CD4-positive, alpha-beta memory T cell (primary cell): ENCODE measurements at regions not wholly inside any gene's neighbourhood (a gene's known extent, or its start where the extent isn't known, plus 50 kb on each side); places are given as distances from the start of the nearest gene placed in this dataset.
"Not testable (repeated sequence)": the region's sequence is repeated elsewhere in the genome, so short reads cannot be mapped to it uniquely, and the experiment has no call there.

Source experiments
- CTCF ChIA-PET: fragments of 350-600 bp; sonication (Branson Sonifier 250); formaldehyde crosslinking; loops from one replicate; lab custom pipeline; 2021; ENCODE audit warnings: inconsistent platforms; ENCODE audit not compliant: partially characterized antibody; lab: Charles Lee
- POLR2A ChIA-PET: fragments of 350-600 bp; sonication (Branson Sonifier 250); formaldehyde crosslinking; loops from one replicate; lab custom pipeline; 2021; ENCODE audit not compliant: partially characterized antibody; lab: Charles Lee
- DNase-seq, 5 donors: peaks; one replicate each; pipeline versions ENCODE4 v3.0.0 to v3.0.0-alpha.2; 2020 to 2022; ENCODE audit warnings: mixed read lengths in 1 of 5
- H3K27ac ChIP-seq: one replicate; pipeline ENCODE4 v1.7.0; 2013; ENCODE audit warnings: low read depth, low read length
- H3K27me3 ChIP-seq: 2 replicates; pipeline ENCODE4 v1.7.0; 2013; ENCODE audit warnings: mild to moderate bottlenecking, low read length, moderate library complexity; ENCODE audit not compliant: insufficient read depth
- H3K36me3 ChIP-seq: 2 replicates; pipeline ENCODE4 v1.7.0; 2013; ENCODE audit warnings: mild to moderate bottlenecking, low read length, moderate library complexity; ENCODE audit not compliant: insufficient read depth
- H3K4me1 ChIP-seq: 2 replicates; pipeline ENCODE4 v1.7.0; 2013; ENCODE audit warnings: mild to moderate bottlenecking, low read length, moderate library complexity; ENCODE audit not compliant: insufficient read depth
- H3K4me3 ChIP-seq, 2 donors: one replicate each; pipeline ENCODE4 v1.7.0; 2013; ENCODE audit warnings: low read length in 2 of 2, mild to moderate bottlenecking in 1 of 2
- H3K9me3 ChIP-seq, 2 donors: one replicate each; pipeline ENCODE4 v1.7.0; 2013; ENCODE audit warnings: low read length in 2 of 2, control low read depth in 1 of 2; ENCODE audit not compliant: control insufficient read depth in 1 of 2
- H3K27ac Mint-ChIP-seq, 7 donors: one replicate each; pipeline ENCODE4 v1.8.0; 2020 to 2021; ENCODE audit warnings: mixed read lengths in 7 of 7, mild to moderate bottlenecking in 6 of 7, inconsistent platforms in 3 of 7, moderate library complexity in 3 of 7
- H3K27me3 Mint-ChIP-seq, 2 donors: one replicate each; pipeline ENCODE4 v1.8.0; 2020 to 2021; ENCODE audit warnings: mixed read lengths in 2 of 2
- H3K36me3 Mint-ChIP-seq, 2 donors: one replicate each; pipeline ENCODE4 v1.8.0; 2020 to 2021; ENCODE audit warnings: mixed read lengths in 2 of 2, inconsistent platforms in 1 of 2, mild to moderate bottlenecking in 1 of 2
- H3K4me1 Mint-ChIP-seq, 4 donors: one replicate each; pipeline ENCODE4 v1.8.0; 2020 to 2021; ENCODE audit warnings: mixed read lengths in 4 of 4, mild to moderate bottlenecking in 1 of 4
- H3K4me3 Mint-ChIP-seq, 8 donors: one replicate each; pipeline ENCODE4 v1.8.0; 2020 to 2021; ENCODE audit warnings: mixed read lengths in 8 of 8, mild to moderate bottlenecking in 7 of 8, moderate library complexity in 6 of 8, inconsistent platforms in 3 of 8
- H3K9me3 Mint-ChIP-seq, 8 donors: one replicate each; pipeline ENCODE4 v1.8.0; 2020 to 2021; ENCODE audit warnings: mixed read lengths in 8 of 8, mild to moderate bottlenecking in 5 of 8, inconsistent platforms in 3 of 8, moderate library complexity in 1 of 8
- intact Hi-C: fragments of 100-400 bp; cut with micrococcal nuclease; formaldehyde crosslinking; loops from one replicate; pipeline ENCODE4 v1.15.1; 2023

DNA sequence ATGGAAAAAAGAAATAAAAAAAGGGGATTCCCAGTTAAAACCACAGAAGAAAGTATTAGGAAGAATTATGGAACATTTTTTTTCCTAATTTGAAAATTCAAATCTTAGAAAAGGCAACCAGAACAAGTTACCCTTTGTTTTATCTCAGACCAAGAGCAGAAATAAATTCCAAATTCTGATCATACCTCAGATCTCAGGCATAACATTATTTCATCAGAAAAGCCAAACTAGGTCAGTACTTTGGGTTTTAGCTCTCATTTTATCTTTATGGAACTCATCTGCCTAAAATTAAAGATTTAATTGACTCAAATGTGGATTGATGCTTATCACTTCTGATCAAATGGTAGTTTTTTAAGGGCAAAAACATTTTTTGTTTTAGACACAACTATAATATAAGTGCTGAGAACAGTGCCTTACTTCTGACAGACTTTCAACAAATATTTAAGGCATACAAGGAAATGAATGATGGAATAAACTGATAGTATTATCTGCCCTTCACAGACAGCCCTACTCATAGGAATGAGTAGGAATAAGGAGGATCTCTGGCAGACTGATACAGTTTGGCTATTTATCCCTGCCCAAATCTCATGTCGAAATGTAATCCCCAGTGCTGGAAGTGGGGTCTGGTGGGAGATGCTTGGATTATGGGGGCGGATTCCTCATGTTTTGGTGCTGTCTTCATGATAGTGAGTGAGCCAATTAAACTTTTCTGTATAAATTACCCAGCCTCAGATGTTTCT, 245.3 kb upstream of the PITX2 start:
- ChIA-PET CTCF (no interaction called here), POLR2A (no interaction called here)
- Mint-ChIP-seq H3K36me3 (no peaks in the 10 kb centered on the region), H3K9me3 (no peaks in the 10 kb centered on the region), H3K4me3 (no peak overlapping the region), H3K27me3 (no peaks in the 10 kb centered on the region), H3K27ac (no peak overlapping the region), H3K4me1 (no peaks in the 10 kb centered on the region)
- Histone ChIP-seq H3K27ac (no peak overlapping the region), H3K4me3 (no peak overlapping the region), H3K36me3 (no peaks in the 10 kb centered on the region), H3K9me3 (no peaks in the 10 kb centered on the region), H3K27me3 (no peaks in the 10 kb centered on the region), H3K4me1 (no peaks in the 10 kb centered on the region)
- DNase-seq = no peak
- intact Hi-C loops = no loop called here

- Histone ChIP-seq H3K36me3 (no peaks in the 10 kb centered on the region), H3K4me1 (no peaks in the 10 kb centered on the region), H3K4me3 (no peak overlapping the region), H3K27ac (no peak overlapping the region), H3K9me3 (no peaks in the 10 kb centered on the region), H3K27me3 (no peaks in the 10 kb centered on the region)
- no peak overlapping the region for H3K4me3 Mint-ChIP-seq
- no peaks in the 10 kb centered on the region for H3K9me3 Mint-ChIP-seq
- H3K27me3 Mint-ChIP-seq = no peaks in the 10 kb centered on the region
- no peak for DNase-seq
- ChIA-PET CTCF (no interaction called here), POLR2A (no interaction called here)
- H3K27ac Mint-ChIP-seq = no peak overlapping the region
- H3K36me3 Mint-ChIP-seq = no peaks in the 10 kb centered on the region
- no peaks in the 10 kb centered on the region for H3K4me1 Mint-ChIP-seq
- intact Hi-C loops = no loop called here
These were observed 246.2 kb upstream of the PITX2 start for GRCh38 chr4:110869114-110869513.

GRCh38 chr4:110869862-110870572, 247.1 kb upstream of the PITX2 start:
- Histone ChIP-seq H3K4me3 (no peak overlapping the region), H3K36me3 (no peaks in the 10 kb centered on the region), H3K27ac (no peak overlapping the region), H3K4me1 (no peaks in the 10 kb centered on the region), H3K9me3 (no peaks in the 10 kb centered on the region), H3K27me3 (no peaks in the 10 kb centered on the region)
- ChIA-PET POLR2A (no interaction called here), CTCF (no interaction called here)
- intact Hi-C loops = no loop called here
- DNase-seq = no peak
- no peaks in the 10 kb centered on the region for H3K27me3 Mint-ChIP-seq
- H3K4me3 Mint-ChIP-seq = no peak overlapping the region
- H3K4me1 Mint-ChIP-seq = no peaks in the 10 kb centered on the region
- H3K27ac Mint-ChIP-seq = no peak overlapping the region
- H3K36me3 Mint-ChIP-seq = no peaks in the 10 kb centered on the region
- no peaks in the 10 kb centered on the region for H3K9me3 Mint-ChIP-seq

DNA sequence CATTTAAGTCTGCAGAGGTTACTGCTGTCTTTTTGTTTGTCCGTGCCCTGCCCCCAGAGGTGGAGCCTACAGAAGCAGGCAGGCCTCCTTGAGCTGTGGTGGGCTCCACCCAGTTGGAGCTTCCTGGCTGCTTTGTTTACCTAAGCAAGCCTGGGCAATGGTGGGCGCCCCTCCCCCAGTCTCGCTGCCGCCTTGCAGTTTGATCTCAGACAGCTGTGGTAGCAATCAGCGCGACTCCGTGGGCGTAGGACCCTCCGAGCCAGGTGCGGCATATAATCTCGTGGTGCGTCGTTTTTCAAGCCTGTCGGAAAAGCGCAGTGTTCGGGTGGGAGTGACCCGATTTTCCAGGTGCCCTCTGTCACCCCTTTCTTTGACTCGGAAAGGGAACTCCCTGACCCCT, 253.3 kb upstream of the PITX2 start:
- H3K36me3 Mint-ChIP-seq, H3K9me3 ChIP-seq, H3K9me3 Mint-ChIP-seq, CTCF ChIA-PET, H3K27ac ChIP-seq, DNase-seq, H3K27me3 ChIP-seq, H3K4me3 ChIP-seq, H3K4me3 Mint-ChIP-seq, H3K4me1 ChIP-seq, intact Hi-C loops, H3K27me3 Mint-ChIP-seq, POLR2A ChIA-PET, H3K27ac Mint-ChIP-seq, H3K4me1 Mint-ChIP-seq, H3K36me3 ChIP-seq: not testable (repeated sequence)

DNA sequence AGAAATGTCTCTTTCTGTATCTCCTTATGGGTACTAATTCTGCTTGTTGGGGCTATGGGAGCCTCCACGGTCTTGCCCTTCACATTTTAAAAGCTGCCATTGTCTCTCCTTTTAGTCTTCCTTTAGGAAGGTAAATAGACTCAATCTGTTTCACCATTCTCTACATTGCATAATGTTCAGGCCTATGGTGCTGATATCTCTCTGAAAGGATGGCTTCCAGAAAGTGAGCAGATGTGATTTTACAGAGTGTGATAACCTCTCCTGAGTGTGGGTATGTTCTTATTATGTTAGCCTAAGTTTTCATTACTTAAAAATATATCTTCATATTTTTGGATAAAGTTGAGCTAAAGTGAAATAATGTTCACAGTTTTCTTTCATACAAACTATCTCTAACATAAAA, 254.0 kb upstream of the PITX2 start:
- no peak overlapping the region for H3K4me3 Mint-ChIP-seq
- no peaks in the 10 kb centered on the region for H3K36me3 ChIP-seq
- POLR2A ChIA-PET = no interaction called here
- peaks cover 0 to 9% (median 3%) of the 10 kb centered on the region in 8 donors for H3K9me3 Mint-ChIP-seq
- no peaks in the 10 kb centered on the region for H3K9me3 ChIP-seq
- H3K27ac ChIP-seq = no peak overlapping the region
- H3K27me3 ChIP-seq = no peaks in the 10 kb centered on the region
- no peak overlapping the region for H3K4me3 ChIP-seq
- CTCF ChIA-PET = no interaction called here
- H3K36me3 Mint-ChIP-seq = no peaks in the 10 kb centered on the region
- H3K4me1 Mint-ChIP-seq = no peaks in the 10 kb centered on the region
- intact Hi-C loops = no loop called here
- H3K4me1 ChIP-seq = no peaks in the 10 kb centered on the region
- no peaks in the 10 kb centered on the region for H3K27me3 Mint-ChIP-seq
- DNase-seq = no peak
- no peak overlapping the region for H3K27ac Mint-ChIP-seq

DNA sequence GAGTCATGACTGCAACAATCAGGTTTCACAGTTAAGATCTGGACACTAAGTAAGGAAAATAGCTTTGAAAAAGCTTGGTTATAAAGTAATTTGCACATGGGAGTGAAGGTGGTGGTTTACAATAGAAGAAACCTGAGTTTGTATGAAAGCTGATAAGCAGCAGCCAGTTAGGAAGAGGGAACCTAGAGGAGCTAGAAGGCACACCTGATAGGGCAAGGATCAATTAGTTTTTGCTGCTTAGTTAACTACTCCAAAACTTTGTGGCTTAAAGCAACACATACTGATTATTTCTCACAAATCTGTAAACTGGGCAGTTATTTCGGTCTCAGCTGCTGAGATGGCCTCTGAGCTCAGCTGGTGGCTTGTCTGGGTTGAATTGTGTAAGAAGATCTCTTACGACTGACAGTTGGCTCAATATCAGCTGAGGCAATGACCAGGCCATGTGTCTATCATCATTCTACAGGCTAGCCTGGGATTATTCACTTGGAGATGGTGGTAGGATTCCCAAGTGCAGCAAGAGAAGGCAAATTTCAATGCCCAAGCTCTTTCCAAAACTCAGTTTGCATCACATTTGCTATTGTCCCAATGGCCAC, 255.0 kb upstream of the PITX2 start:
- Mint-ChIP-seq H3K27ac (no peak overlapping the region), H3K36me3 (no peaks in the 10 kb centered on the region), H3K27me3 (no peaks in the 10 kb centered on the region), H3K4me3 (no peak overlapping the region), H3K4me1 (no peaks in the 10 kb centered on the region), H3K9me3 (peaks cover 0 to 9% (median 5%) of the 10 kb centered on the region in 8 donors)
- intact Hi-C loops = no loop called here
- ChIA-PET CTCF (no interaction called here), POLR2A (no interaction called here)
- H3K36me3 ChIP-seq = no peaks in the 10 kb centered on the region
- H3K4me3 ChIP-seq = no peak overlapping the region
- no peaks in the 10 kb centered on the region for H3K4me1 ChIP-seq
- H3K9me3 ChIP-seq = no peaks in the 10 kb centered on the region
- H3K27me3 ChIP-seq = no peaks in the 10 kb centered on the region
- H3K27ac ChIP-seq = no peak overlapping the region
- no peak for DNase-seq

DNA sequence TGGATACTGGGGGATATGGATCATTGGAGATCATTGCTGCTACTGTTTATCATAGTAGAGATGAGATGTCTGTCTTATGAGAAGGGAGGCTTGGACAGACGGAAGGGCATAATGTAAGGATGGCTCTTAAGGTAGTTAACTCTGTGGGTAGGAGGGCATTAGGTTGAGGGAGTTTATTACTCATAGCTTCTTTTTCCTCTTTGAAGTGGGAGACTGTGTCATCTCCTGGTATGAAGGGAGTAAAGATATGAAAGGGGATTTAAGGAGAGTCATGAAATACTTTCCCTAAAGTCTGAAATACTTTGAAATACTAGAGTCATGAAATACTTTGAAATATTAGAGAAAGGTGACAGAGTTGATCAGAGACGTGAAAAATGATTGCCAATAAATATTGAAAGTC, 255.5 kb upstream of the PITX2 start:
- DNase-seq = no peak
- CTCF ChIA-PET = no interaction called here
- Mint-ChIP-seq H3K9me3 (peaks cover 0 to 9% (median 5%) of the 10 kb centered on the region in 8 donors), H3K36me3 (no peaks in the 10 kb centered on the region), H3K27ac (no peak overlapping the region), H3K4me3 (no peak overlapping the region), H3K4me1 (no peaks in the 10 kb centered on the region), H3K27me3 (no peaks in the 10 kb centered on the region)
- POLR2A ChIA-PET = no interaction called here
- H3K27me3 ChIP-seq = no peaks in the 10 kb centered on the region
- no peaks in the 10 kb centered on the region for H3K9me3 ChIP-seq
- intact Hi-C loops = no loop called here
- H3K4me1 ChIP-seq = no peaks in the 10 kb centered on the region
- H3K27ac ChIP-seq = no peak overlapping the region
- H3K4me3 ChIP-seq = no peak overlapping the region
- H3K36me3 ChIP-seq = no peaks in the 10 kb centered on the region
